Stimulated activated naive CD4-positive, alpha-beta T cell (primary cell): ENCODE measurements at regions not wholly inside any gene's neighbourhood (a gene's known extent, or its start where the extent isn't known, plus 50 kb on each side); places are given as distances from the start of the nearest gene placed in this dataset.
"Not testable (repeated sequence)": the region's sequence is repeated elsewhere in the genome, so short reads cannot be mapped to it uniquely, and the experiment has no call there.

ENCODE experiments used
- DNase-seq, 6 experiments: peaks; one replicate each; lab custom pipeline; 2025; lab: John Stamatoyannopoulos, UW

GRCh38 chr4:28391877-28392276, 1531.2 kb downstream of the STIM2 start:
- DNase-seq = no peak

- no peak for DNase-seq
Observed at GRCh38 chr4:28402751-28403150, 1542.1 kb downstream of the STIM2 start.

GRCh38 chr4:28421221-28421620, 1560.6 kb downstream of the STIM2 start:
- no peak for DNase-seq

- no peak for DNase-seq
Observed at GRCh38 chr4:28426251-28426650, 1565.6 kb downstream of the STIM2 start.

GRCh38 chr4:28427306-28428085, 1566.9 kb downstream of the STIM2 start:
- no peak for DNase-seq

GRCh38 chr4:28432348-28433025, 1571.8 kb downstream of the STIM2 start:
- DNase-seq = no peak

- no peak for DNase-seq
Observed at GRCh38 chr4:28435314-28435713, 1574.7 kb downstream of the STIM2 start.

GRCh38 chr4:28436191-28437080, 1575.8 kb downstream of the STIM2 start:
- DNase-seq = no peak

GRCh38 chr4:28443371-28443770, 1582.7 kb downstream of the STIM2 start:
- no peak for DNase-seq

GRCh38 chr4:28443801-28444412, 1583.3 kb downstream of the STIM2 start:
- DNase-seq = no peak

- no peak for DNase-seq
Observed at GRCh38 chr4:28444886-28445496, 1584.3 kb downstream of the STIM2 start.

- no peak for DNase-seq
Observed at GRCh38 chr4:28449085-28449484, 1588.4 kb downstream of the STIM2 start.

- no peak for DNase-seq
Observed at GRCh38 chr4:28451346-28451745, 1590.7 kb downstream of the STIM2 start.

- DNase-seq = no peak
Observed at GRCh38 chr4:28462766-28463700, 1602.4 kb downstream of the STIM2 start.

GRCh38 chr4:28464823-28465222, 1604.2 kb downstream of the STIM2 start:
- no peak for DNase-seq

GRCh38 chr4:28466886-28467285, 1606.2 kb downstream of the STIM2 start:
- DNase-seq = not testable (repeated sequence)

- no peak for DNase-seq
Observed at GRCh38 chr4:28469387-28469786, 1608.7 kb downstream of the STIM2 start.

- no peak for DNase-seq
Observed at GRCh38 chr4:28469886-28470285, 1609.2 kb downstream of the STIM2 start.

GRCh38 chr4:28475381-28475780, 1614.7 kb downstream of the STIM2 start:
- DNase-seq = no peak

GRCh38 chr4:28479666-28480065, 1619.0 kb downstream of the STIM2 start:
- DNase-seq = no peak

- no peak for DNase-seq
Observed at GRCh38 chr4:28481565-28481964, 1620.9 kb downstream of the STIM2 start.
